Heart left ventricle (tissue), 13 donors: ENCODE measurements at regions not wholly inside any gene's neighbourhood (a gene's known extent, or its start where the extent isn't known, plus 50 kb on each side); places are given as distances from the start of the nearest gene placed in this dataset.

ENCODE experiments used
- POLR2A ChIP-seq, 2 donors: fragments of 450-650 bp; IDR thresholded peaks; one replicate each; pipeline ENCODE4 v1.6.1; 2017; ENCODE audit warnings: antibody characterized with exemption in 2 of 2, mild to moderate bottlenecking in 2 of 2, moderate library complexity in 2 of 2
- TF ChIP-seq, protein P1 (sequence below), 12 donors: fragments of 200-600 bp; sonication (generic) in 4 of 12; IDR thresholded peaks; one replicate each; pipeline versions ENCODE4 v1.5.0 to v1.8.0; 2018 to 2022; ENCODE audit warnings: antibody characterized with exemption in 12 of 12, mild to moderate bottlenecking in 5 of 12
- donor health status: ischemic (EF 13 %, LVEDD 7.1; RV severe dilation, severe dysfunction).
- donor health status: DM: no; HTN: yes; CAD: no.
- donor health status: DM: no; HTN: no; CAD: no.
- donor health status: ischemic (EF 25% LVEDD 6.9; RV normal size, moderate dysfunction).
- donor health status: ischemic (EF 25% LVEDD 5.7; RV mildly dilated, moderate dysfunction).
- donor health status: ischemic (EF 35%, LVEDD 5.7; RV mildly dilated, moderate dysfunction).
- donor health status: nonischemic (EF 11% LVEDD 7.7; RV severe dilation, severe dysfunction).
- donor health status: DM: yes; HTN: yes; CAD: no.
- donor health status: PGD.
- donor health status: ischemic (EF 29% LVEDD 5.4; RV normal size, mild dysfunction).
- donor health status: nonischemic (EF 23%, LVEDD 6.1; RV moderate dilation, normal function).

DNA sequence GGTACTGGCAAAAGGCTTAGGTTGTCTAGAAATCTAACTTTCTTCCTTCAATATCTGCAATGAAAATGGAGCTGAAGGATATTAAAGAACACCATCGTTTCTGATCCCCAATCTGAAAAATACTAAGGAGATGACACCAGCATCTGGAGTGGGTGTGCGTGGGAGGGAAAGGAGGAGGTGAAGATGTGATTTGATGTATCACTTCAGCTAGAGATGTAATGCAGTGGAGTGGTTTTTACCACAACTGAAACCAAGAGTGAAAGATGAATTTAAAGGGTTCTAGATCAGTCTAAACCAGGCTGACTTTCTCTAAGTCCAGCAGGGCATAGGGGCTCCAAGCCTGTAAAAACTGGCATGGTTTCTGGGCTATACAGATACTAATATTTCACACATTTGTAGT, 148.4 kb downstream of the AKAP11 start:
- TF ChIP-seq, protein P1, sequence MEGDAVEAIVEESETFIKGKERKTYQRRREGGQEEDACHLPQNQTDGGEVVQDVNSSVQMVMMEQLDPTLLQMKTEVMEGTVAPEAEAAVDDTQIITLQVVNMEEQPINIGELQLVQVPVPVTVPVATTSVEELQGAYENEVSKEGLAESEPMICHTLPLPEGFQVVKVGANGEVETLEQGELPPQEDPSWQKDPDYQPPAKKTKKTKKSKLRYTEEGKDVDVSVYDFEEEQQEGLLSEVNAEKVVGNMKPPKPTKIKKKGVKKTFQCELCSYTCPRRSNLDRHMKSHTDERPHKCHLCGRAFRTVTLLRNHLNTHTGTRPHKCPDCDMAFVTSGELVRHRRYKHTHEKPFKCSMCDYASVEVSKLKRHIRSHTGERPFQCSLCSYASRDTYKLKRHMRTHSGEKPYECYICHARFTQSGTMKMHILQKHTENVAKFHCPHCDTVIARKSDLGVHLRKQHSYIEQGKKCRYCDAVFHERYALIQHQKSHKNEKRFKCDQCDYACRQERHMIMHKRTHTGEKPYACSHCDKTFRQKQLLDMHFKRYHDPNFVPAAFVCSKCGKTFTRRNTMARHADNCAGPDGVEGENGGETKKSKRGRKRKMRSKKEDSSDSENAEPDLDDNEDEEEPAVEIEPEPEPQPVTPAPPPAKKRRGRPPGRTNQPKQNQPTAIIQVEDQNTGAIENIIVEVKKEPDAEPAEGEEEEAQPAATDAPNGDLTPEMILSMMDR (IDR thresholded peaks at IDR 0.05): no peak
- TF ChIP-seq POLR2A (IDR thresholded peaks at IDR 0.05): no peak
